Liver (tissue), 3 donors: ENCODE measurements at regions not wholly inside any gene's neighbourhood (a gene's known extent, or its start where the extent isn't known, plus 50 kb on each side); places are given as distances from the start of the nearest gene placed in this dataset.

Experiments used
- JUND ChIP-seq, 2 donors: IDR thresholded peaks; 2 replicates each; pipeline ENCODE4 v1.6.1; 2016; ENCODE audit warnings: antibody characterized with exemption in 2 of 2
- RAD21 ChIP-seq, 2 donors: IDR thresholded peaks; 2 replicates each; pipeline ENCODE4 v1.6.1; 2016; ENCODE audit warnings: antibody characterized with exemption in 2 of 2, mild to moderate bottlenecking in 2 of 2
- TF ChIP-seq, protein P1 (sequence below): fragments of 150-350 bp; IDR thresholded peaks from 2 replicates; pipeline ENCODE4 v1.5.1; 2017; ENCODE audit warnings: improper control_type of control experiment, low read depth, low read length; ENCODE audit not compliant: missing input control
- TF ChIP-seq, protein P2 (sequence below): IDR thresholded peaks from 2 replicates; pipeline ENCODE4 v1.6.1; 2016; ENCODE audit warnings: antibody characterized with exemption, mild to moderate bottlenecking
- donor health status: healthy.
- donor health status: healthy.

DNA sequence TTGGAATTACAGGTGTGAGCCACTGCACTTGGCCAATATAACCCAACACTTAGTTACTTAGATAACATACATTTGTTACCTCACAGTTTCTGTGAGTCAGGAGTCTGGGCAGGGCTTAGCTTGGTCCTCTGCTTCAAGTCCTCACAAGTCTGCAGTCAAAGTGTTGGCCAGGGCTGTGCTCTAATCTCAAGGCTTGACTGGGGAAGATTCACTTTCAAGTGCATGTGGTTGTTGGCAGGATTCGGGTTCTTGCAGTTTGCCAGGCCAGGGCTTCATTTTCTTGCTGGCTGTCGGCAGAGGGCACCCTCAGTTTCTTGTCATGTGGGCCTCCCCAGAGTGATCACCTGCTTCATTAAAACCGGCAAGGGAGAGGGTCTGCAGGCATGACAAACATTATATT is 103.7 kb downstream of the SLC4A3 start:
- no peak for TF ChIP-seq JUND (IDR thresholded peaks at IDR 0.05)
- TF ChIP-seq, protein P1, sequence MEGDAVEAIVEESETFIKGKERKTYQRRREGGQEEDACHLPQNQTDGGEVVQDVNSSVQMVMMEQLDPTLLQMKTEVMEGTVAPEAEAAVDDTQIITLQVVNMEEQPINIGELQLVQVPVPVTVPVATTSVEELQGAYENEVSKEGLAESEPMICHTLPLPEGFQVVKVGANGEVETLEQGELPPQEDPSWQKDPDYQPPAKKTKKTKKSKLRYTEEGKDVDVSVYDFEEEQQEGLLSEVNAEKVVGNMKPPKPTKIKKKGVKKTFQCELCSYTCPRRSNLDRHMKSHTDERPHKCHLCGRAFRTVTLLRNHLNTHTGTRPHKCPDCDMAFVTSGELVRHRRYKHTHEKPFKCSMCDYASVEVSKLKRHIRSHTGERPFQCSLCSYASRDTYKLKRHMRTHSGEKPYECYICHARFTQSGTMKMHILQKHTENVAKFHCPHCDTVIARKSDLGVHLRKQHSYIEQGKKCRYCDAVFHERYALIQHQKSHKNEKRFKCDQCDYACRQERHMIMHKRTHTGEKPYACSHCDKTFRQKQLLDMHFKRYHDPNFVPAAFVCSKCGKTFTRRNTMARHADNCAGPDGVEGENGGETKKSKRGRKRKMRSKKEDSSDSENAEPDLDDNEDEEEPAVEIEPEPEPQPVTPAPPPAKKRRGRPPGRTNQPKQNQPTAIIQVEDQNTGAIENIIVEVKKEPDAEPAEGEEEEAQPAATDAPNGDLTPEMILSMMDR: no peak
- no peak for TF ChIP-seq RAD21 (IDR thresholded peaks at IDR 0.05)
- TF ChIP-seq, protein P2, sequence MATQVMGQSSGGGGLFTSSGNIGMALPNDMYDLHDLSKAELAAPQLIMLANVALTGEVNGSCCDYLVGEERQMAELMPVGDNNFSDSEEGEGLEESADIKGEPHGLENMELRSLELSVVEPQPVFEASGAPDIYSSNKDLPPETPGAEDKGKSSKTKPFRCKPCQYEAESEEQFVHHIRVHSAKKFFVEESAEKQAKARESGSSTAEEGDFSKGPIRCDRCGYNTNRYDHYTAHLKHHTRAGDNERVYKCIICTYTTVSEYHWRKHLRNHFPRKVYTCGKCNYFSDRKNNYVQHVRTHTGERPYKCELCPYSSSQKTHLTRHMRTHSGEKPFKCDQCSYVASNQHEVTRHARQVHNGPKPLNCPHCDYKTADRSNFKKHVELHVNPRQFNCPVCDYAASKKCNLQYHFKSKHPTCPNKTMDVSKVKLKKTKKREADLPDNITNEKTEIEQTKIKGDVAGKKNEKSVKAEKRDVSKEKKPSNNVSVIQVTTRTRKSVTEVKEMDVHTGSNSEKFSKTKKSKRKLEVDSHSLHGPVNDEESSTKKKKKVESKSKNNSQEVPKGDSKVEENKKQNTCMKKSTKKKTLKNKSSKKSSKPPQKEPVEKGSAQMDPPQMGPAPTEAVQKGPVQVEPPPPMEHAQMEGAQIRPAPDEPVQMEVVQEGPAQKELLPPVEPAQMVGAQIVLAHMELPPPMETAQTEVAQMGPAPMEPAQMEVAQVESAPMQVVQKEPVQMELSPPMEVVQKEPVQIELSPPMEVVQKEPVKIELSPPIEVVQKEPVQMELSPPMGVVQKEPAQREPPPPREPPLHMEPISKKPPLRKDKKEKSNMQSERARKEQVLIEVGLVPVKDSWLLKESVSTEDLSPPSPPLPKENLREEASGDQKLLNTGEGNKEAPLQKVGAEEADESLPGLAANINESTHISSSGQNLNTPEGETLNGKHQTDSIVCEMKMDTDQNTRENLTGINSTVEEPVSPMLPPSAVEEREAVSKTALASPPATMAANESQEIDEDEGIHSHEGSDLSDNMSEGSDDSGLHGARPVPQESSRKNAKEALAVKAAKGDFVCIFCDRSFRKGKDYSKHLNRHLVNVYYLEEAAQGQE: no peak
